ENCODE measurements at regions not wholly inside any gene's neighbourhood (a gene's known extent, or its start where the extent isn't known, plus 50 kb on each side); places are given as distances from the start of the nearest gene placed in this dataset.

DNA sequence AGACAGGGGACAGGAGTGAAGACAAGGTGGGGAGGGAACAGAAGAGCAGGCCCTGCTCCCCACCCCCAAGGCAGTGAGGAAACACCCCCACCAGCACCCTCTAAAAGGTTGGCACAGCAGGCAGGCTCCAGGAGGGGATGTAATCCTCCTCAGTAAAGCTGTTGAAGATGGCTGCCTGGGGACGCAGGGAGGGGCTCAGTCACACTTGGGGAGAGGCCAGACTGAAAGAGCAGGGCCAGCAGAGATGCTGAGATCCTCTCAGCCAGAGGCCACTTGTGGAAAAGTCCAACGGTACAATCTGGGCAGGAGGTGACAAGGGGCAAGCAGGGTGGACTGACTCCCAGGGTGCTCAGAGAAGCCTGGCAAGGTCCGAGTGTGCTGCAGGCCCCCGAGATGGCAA, 154.8 kb upstream of the ID2 start:
- no peak for DNase-seq

DNA sequence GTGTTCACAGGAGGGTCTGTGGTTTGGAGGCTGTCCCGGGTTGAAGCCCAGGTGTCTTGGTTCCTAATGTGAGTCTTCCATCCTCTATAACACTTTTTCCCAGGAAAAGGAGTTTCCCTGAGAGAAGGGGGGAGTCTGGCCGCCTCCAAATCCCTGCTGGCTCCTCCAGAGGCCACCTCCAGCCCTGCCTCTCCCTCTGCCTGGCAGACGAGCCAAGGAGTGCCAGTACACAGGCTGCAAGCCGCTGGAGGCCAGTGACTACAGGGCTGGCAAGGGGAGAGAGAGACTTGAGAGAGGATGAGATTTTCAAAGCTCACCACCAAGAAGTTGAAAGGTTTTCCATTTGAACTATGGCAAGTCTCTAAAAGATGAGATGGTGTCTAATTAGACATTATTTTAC, 154.2 kb upstream of the ID2 start:
- no peak for DNase-seq

DNA sequence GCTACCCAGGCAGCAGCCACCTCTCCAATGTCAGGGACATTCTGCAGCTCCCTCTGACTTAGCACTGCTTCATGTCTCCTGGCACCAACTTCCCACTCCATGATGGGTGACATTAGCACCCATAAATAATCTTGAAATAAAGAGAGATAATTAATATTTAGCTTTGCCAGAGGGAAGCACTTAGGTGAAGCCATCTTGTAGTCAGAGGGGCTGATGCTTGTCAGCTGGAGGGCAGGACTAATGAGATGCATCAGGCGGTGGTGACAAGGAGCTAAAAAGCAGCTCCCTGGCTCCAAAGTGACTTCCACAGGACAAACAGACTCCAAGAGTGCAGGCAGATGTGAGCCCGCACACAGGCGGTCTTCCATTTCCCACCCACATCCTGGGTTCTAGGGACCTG, 153.0 kb upstream of the ID2 start:
- no peak for DNase-seq

DNA sequence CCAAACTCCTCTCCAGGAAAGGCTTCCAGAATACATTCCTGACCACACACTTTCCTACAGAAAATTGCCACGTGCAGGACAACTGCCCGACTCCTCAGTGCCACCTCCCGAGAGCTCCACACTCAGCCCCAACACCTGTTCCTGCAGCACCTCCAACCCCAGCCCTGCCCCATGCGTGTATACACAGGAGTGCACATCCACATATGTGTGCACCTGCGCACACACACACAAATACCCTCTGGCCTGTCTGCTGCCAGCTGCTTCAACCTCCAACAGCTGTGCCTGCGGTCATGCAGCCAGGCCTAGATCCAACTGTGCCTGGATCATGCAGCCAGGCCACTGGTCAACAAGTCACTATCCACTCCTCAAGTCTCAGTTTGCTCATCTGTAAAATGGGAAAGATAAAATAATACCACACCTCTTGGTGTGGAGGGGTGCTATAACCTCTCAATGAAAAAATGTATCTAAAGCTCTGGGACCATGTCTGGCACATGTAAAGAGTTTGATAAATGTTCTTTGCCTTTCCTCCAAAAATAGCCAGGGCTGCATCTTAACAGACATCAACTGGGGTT, 152.1 kb upstream of the ID2 start:
- no peak for DNase-seq

DNA sequence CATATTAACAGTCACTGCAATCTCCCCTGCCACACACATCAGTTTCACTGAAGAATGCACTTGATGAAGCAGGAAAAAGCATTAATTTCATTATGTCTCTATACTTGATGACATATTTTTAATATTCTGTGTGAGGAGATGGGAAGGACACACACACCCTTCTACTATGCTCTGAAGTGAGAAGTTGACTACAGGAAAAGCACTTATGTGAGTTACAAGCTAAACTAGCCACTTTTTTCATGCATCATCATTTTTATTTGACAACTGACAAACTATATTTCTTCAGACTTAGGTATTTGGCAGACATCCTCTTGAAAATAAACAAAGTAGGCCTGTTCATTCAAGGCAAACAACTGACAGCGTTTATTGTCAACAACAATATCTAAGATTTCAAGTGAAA, 150.4 kb upstream of the ID2 start:
- DNase-seq: no peak

DNA sequence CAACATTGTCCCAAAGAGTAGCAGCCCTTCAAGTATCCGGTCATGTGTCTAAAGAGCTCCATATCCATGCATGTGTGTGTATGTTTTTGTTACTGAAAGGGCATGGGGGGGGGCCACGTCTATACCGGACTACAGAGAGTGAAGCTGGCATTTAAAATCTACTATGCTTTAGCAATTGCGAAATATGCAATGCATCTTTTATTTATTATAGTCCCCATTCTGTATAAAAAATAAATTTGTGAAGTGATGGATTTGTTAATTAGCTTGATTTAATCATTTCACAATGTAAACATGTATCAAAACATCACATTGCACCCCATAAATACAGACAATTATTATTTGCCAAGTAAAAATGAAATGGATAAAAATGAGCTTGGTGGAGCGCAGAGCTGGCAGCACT, 149.4 kb upstream of the ID2 start:
- DNase-seq: no peak

DNA sequence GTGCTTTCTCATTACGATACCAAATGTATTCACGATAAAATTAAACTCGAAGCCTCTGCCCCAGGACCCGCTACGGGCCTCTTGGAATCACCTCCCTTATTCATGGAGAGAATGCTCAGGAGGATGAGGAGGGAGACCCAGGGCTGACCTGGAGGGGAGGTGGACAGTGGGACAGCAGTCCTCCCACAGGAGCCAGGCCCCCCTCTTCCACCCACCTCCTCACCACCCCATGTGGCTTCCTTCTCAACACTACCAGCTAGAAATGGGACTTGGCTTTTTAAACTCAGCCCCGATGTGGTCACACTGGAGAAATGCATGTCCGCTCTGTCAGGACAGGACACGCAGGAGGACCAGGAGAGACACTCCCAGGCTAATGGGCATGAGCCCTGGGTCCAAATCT, 147.9 kb upstream of the ID2 start:
- DNase-seq: no peak

DNA sequence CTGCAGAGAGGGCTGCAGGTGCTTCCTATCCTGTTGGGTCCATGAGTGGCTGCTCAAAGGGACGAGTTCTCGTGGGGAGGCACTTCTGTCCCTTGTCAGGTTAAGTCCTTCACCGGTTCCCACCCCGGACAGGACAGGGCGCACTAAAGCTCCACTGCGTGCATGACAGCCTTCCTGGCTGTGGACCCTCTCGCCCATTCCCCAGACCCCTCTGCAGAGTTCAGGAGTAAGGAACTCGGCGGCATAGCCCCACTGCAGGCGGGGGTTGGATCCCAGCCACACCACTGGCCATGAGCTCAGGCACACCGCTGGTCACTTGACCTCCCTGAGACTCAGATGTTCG, 147.5 kb upstream of the ID2 start:
- no peak for DNase-seq

DNA sequence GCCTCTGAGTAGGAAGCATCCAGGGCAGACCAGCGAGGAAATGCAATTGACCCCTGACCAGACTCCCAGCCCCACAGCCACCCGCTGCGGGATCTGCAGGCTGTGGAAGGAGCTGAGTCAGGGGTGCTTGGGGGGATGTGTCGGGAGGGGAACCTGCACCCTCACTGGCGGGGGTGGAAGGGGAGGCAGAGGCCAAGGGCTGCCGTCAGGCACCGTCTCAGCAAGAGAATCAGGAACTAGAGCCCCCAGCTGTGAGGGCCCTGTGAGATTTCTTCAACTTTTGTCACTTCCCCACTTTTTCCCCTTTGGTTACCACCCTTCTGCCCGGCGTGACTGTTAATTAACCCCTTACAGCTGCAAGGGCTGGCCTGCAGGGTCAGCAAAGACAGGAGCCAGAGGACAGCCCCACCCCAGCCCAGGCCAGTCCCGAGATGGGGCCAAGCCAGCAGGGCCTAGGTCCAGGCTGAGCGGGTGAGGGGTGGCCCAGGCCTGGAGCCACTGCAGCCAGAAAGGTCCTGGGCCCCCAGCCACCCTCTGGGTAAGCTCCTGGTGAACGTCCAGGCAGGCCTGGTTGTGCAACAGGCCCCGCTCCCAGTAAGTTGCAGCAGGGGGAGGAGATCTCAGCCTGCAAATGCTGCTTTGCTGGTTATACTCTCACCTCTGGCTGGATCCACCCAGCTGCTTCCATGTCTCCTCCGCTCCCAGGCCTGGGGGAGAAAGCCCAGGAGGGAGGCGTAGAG, 147.0 kb upstream of the ID2 start:
- no peak for DNase-seq

DNA sequence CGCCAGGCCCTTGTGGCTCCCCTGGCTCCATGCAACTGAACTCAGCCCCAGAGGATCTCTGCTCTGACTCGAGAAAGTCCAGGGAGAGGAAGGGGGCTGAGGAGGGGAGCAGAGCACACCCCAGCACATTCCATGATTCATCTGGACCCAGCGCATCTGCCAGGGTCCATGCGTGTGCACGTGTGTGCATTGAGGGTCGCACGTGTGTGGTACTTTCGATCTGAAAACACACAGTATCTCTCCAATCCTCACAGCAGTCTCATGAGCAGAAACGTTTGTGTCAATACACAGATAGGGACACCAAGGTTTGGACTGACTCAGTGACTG, 146.4 kb upstream of the ID2 start:
- DNase-seq: no peak

DNA sequence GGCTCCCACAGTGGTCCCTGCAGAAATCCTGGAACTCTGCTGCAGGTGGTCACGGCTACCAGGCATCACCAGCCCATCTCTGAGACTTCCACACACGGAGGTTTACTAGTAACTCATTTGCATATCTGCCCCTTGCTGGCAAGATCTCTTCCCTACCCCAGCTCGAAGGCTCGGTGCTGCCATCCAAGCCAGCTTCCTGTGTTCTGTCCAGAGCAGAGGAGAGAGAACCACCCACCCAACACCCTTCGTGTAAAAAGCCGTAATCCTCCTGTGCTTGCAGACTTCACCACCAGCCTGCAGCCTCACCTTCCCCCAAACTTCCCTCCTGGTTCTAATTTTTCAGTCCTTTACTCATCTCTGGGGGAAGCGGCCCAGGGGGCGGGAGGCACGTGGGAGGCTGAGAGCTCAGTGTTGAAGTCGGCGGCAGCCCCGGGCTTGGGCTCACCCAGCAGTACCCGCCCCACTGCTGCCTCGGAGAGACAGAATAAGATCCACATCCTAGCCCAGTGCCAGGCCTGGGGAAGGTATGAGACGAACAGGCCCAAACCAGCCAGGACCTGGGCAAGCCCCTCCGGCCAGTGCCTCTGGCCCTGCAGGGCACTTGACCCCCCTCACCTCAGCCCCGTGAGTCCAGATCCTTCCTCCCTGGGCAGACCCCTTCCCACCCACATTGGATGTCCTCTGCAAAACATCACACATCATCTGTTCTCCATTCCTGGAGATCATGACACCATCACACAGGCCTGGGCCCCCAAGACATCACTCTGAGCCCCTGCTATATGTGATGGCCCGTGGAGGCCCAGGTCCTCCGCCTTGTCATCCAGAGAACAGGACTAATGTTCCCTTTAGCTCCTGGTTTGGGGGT, 145.8 kb upstream of the ID2 start:
- no peak for DNase-seq

DNA sequence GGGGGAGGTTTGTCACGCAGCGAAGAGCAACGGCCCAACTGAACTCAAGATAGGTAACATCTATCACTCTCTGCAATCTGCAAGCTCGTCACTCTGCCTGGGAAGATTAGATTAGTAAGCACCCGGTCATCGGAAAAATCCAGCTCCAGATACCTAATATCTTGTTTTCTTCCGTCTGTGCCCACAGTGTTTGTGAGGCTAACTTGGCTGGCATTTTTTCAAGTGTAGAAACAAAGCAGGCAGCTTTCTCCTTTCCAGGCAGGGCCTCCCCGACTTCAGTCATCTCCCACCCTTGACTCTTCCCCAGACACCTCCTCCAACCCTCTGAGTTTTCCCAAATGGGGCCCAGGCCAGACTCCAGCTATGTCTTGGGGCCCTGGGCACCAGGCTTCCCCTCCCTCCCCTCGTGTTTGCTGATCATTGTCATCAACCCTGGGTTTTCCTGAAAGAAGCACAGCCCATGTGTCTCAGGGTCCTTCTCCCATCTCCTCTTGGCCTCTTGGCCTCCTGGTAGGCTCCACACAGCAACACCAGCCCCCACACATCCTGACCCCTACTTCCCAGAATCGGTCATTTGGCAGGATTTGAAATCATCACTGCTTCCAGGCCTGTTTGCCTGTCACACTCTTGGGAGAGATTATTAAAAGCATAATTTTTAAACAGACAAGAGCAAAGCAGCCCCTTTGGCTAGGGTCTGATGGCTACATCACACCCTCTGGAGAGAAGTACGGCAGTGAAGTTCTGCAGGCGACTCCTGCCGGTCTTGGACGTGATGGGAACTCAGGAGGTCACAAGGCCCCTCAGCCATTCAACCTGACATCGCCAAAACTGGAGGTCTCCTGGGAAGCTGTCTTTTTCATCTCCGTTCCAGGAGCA, 144.9 kb upstream of the ID2 start:
- DNase-seq: no peak

DNA sequence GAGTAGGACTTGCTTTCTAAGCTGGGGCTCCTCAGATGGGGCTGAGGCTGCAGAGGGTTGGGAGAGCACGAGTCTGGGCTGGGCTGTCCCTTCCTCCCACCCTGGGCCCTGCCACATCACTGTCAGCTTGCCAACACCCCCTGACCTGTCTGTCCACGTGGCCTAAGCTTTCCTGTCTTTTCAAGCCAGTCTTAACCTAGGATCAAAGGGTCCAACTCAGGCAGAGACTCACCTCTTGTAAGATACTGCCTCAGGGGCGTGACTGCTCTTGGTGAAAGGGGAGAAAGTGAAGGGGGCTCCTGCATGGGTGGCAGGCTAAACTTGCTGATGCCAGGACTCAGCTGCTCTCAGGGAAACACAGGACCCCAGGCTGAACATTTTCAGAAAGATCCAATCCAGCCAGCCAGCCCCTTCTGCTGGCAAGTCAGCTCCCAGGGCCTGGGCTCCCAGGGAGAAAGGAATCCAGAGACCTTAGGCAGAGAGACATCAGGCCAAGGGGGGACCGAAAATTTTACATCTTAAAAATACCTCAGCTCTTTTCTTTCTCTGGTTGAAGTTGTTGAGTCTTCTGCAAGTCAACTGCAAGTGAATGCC, 144.2 kb upstream of the ID2 start:
- no peak for DNase-seq

DNA sequence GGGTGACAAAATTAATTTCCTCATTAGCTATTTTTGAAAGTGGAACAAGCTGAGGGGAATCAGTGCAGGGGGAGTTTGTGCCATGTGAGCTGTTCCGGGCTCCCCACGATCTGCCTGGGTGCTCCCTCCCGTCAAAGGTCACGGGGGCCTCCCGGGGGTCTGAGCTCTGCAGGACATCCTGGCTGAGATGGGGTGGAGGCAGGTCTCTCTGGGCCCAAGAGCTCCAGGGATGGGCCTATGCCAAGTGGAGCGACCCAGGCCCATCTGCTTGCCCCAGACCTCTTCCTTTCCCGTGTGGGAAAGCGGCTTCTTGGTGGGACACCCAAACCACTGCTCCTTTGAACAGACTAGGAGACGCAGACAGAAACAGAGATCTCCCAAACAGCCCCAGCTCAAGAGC, 143.3 kb upstream of the ID2 start:
- DNase-seq: no peak

DNA sequence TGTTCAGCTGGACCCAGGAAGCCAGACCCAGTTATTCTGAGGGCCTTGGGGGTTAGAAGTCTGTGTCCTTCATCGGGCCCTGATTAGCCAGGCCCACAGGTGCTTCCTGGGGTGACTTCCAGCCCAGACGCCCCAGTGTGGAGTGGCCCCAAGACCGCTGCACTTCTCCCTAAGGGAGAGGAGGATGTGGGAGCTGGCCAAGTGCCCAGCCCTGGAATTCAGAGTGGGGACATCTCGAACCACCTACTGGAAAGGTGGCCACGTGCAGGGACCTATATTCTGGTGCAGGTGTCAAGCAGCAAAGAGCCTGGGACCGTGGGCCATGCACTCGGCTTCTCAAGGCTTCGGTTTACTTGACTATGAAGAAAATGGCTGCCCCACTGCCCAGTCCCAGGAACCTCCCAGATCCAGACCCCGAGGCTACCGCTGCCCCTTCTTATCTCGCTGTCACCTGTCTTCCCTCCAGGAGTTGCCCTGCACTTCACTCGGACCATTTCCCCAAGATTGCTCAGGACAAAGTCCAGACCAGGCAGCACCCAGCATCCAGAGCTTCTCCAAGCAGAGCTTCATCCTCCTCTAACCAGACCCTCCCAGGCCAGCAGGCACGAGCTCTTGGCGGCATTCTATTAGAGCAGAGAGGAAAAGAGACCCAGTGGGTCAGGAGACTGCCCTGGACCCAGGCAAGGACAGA, 142.8 kb upstream of the ID2 start:
- DNase-seq: no peak

DNA sequence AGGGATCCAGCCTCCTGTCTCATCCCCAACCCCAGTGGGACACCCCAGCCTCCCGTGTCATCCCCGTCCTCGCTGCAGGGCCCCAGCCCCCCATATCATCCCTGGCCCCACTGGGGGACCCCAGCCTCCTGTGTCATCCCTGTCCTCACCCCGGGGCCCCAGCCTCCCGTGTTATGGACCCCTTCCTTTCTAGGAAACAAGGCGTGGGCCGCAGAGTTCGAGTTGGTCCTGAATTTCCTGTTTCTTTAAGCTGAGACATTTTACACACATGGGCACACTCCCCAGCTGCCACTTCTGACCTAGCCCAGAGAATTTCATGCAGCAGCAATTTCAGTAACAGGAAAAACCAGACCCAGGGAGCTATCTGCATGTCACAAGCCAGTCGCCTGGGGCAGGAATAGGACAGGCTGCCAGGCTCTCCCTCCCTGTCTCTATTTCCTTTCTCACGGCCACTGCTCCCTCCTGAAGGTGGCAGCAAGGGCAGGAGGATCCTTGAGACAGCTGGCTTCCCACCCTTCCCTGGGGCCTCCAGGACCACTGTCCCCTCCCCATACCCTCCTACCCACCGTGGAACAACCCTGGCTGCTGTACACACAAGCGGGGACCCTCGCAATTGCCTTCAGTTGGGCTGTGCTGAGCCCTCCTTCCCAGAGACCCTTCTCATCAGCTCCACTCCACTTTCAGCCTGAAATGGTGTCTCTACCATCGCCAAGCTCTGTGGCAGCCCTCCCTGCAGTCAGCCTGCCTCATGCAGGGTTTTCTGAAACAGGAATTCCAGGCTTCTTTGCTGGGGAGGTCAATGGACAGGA, 141.9 kb upstream of the ID2 start:
- no peak for DNase-seq

DNA sequence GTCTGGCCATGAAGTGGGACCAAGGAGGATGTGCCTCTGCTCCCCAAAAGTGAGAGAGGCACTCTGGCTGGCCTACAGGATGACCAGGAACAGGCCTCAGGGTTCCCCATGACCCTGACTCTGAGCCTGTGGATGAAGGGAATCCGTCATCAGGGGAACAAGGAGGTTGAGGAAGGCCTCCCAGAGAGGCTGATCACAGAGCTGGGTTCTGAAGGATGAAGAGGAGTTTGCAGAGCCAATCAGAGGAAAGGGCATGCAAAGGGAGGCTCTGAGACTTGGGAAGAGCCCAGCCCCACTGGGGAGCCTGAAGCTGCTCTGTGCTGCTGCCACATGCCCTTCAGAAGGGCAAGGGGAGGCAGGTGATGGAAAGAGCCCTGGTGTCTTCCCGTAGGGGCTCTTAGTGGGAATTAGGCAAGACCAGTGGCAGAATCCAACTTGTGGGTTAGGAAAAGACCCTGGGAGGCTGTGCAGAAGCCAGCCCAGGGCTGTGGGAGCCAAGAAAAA, 141.3 kb upstream of the ID2 start:
- DNase-seq: no peak

DNA sequence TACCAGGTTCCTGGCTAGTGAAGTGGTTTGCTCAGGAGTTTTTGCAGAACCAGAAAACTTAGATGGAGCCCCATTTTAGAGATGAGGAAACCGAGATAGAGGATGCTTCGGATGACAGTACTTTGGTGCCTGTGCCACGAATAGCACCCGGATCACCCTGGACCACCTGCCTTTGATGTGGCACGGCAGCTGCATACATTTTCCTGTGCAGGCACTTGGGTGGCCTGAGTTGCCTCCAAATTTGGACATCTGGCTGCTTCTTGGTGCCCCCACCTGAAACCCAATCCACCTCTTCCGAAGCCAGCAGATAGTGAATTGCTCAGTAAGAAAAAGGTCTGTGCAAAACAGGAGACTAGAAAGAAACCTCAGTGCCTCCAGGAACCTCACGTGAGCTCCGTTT, 140.6 kb upstream of the ID2 start:
- DNase-seq: no peak

DNA sequence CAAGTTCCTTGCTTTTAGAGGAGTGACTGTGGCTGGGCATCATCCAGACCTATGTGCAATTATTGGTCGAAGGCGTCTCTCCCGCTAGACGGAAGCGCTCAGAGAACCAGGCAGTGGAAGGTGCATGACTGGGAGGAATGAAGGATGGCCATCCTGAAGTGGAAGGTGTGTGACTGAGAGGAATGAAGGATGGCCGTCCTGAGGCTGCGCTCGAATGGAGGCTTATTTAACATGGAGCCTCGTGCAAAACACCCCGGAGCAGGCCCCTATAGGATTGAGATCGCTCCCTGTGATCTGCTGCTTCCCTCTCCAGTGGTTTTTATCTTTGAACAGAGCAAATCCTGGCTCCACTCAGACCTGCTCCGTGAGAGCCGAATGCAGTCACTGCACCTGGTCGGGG, 140.2 kb upstream of the ID2 start:
- DNase-seq: no peak

DNA sequence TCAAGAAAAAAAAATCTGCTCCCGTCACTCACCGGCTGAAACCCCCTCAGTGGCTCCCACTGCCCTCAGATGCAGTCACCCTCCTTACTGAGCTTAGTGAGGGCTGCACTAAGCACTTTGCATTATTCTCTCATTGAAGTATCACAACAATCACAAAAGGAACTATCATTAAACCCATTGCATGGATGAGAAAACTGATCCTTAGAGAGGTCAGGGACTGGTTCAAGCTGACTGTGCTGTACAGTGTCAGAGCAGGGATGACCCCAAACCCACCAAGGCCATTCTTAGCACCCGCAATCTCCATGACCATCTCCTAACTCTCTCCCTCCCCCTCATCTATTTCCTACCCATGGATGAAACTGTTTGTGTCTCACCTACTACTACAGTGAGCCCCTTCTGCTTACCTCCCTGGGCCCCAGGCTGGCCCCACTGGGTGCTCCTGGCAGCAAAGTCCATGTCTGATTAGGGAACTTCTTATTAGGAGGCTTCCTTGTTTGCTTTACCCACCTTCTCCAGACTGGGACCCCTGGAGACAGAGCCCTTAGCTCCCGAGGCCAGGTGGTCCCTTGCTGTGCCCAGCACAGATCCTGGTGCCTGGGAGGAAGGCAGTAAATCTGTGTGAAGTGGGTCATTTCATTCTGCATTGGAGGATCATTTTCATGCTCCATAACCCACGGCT, 139.3 kb upstream of the ID2 start:
- no peak for DNase-seq

DNA sequence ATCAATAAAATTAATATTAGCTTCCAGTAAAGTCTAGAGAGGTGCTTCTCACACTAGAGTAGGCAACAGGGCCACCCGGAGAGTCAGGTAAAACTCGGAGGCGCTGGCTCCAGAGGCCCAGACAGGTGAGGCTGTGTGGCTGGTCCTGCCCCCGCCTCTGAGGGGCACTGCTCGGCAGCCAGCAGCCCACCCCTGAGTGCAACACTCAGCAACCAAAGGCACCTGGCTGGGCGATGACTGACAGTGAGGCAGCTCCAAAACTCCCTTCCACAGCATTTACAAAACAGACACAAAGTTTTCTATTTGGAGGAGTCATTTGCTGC, 138.8 kb upstream of the ID2 start:
- DNase-seq: no peak
